ENCODE measurements at regions not wholly inside any gene's neighbourhood (a gene's known extent, or its start where the extent isn't known, plus 50 kb on each side); places are given as distances from the start of the nearest gene placed in this dataset.

DNA sequence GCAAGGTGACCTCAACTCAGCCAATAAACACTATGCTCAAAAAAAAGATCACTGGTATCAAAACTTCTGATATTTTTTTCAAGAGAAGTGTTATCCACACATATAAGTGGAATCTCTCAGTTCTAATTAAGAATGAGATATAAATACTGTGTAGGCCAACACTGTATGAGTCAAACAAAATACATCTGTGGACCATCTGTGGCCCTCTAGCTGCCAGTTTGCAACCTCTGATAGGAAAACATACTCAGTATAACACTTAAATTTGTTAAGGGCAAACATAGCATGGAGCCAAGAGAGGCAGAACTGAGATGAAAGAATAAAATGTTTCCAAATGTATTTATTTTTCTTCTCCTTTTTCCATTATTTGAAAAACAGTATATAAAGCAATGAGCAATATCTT, 377.3 kb downstream of the ARAP2 start:
- Histone ChIP-seq H3K36me3 (ENCODE audit: control insufficient read depth in 3 of 3, insufficient read depth in 2 of 3, low read depth in 1 of 3, low read length in 3 of 3) (no peaks in the 10 kb centered on the region), H3K9me3 (ENCODE audit: control insufficient read depth in 2 of 2, insufficient read depth in 1 of 2, low read depth in 1 of 2, low read length in 1 of 2) (no peaks in the 10 kb centered on the region), H3K27me3 (ENCODE audit: control insufficient read depth in 3 of 3, insufficient read depth in 3 of 3, low read length in 3 of 3) (no peaks in the 10 kb centered on the region), H3K27ac (ENCODE audit: low read depth in 1 of 3, low read length in 2 of 3) (no peak overlapping the region), H3K4me3 (ENCODE audit: low read depth in 1 of 3, low read length in 3 of 3) (no peak overlapping the region), H3K4me1 (ENCODE audit: control insufficient read depth in 3 of 3, insufficient read depth in 2 of 3, low read depth in 1 of 3, low read length in 2 of 3) (no peaks in the 10 kb centered on the region)
- no peak for DNase-seq
- no peak for FAIRE-seq

DNA sequence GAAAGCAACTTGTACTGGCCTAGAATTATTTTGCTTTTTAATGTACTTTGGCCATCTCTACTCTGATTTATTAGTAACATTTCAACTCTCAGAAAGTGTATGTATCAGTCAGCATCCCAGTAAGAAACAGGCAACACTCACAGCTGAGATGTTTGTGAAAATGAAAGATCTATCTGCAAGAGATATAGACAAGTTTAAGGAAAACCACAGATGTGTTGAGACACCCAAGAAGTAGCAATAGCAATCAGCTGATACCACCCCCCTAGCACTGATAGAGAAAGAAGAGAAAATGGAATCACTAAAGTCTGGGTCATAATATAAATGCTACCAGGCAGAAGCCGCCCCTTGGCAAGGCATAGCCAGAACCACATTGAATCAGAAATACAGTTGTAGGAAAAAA, 372.0 kb downstream of the ARAP2 start:
- H3K36me3 ChIP-seq (ENCODE audit: control insufficient read depth in 3 of 3, insufficient read depth in 2 of 3, low read depth in 1 of 3, low read length in 3 of 3), result no peaks in the 10 kb centered on the region
- H3K9me3 ChIP-seq (ENCODE audit: control insufficient read depth in 2 of 2, insufficient read depth in 1 of 2, low read depth in 1 of 2, low read length in 1 of 2), result no peaks in the 10 kb centered on the region
- no peak overlapping the region for H3K4me3 ChIP-seq (ENCODE audit: low read depth in 1 of 3, low read length in 3 of 3)
- no peak for DNase-seq
- no peaks in the 10 kb centered on the region for H3K27me3 ChIP-seq (ENCODE audit: control insufficient read depth in 3 of 3, insufficient read depth in 3 of 3, low read length in 3 of 3)
- no peak overlapping the region for H3K27ac ChIP-seq (ENCODE audit: low read depth in 1 of 3, low read length in 2 of 3)
- no peak for FAIRE-seq
- WGBS, 3 donors, result 87 to 93% (median 89%) methylated on average over 1 of the region's 1 CpG
- no peaks in the 10 kb centered on the region for H3K4me1 ChIP-seq (ENCODE audit: control insufficient read depth in 3 of 3, insufficient read depth in 2 of 3, low read depth in 1 of 3, low read length in 2 of 3)

- 68 to 74% (median 70%) methylated on average over 6 of the region's 6 CpGs for WGBS, 3 donors
- no peaks in the 10 kb centered on the region for H3K9me3 ChIP-seq (ENCODE audit: control insufficient read depth in 2 of 2, insufficient read depth in 1 of 2, low read depth in 1 of 2, low read length in 1 of 2)
- no peaks in the 10 kb centered on the region for H3K36me3 ChIP-seq (ENCODE audit: control insufficient read depth in 3 of 3, insufficient read depth in 2 of 3, low read depth in 1 of 3, low read length in 3 of 3)
- FAIRE-seq (no peak), DNase-seq (no peak)
- H3K4me1 ChIP-seq (ENCODE audit: control insufficient read depth in 3 of 3, insufficient read depth in 2 of 3, low read depth in 1 of 3, low read length in 2 of 3), result no peaks in the 10 kb centered on the region
- H3K4me3 ChIP-seq (ENCODE audit: low read depth in 1 of 3, low read length in 3 of 3), result no peak overlapping the region
- no peaks in the 10 kb centered on the region for H3K27me3 ChIP-seq (ENCODE audit: control insufficient read depth in 3 of 3, insufficient read depth in 3 of 3, low read length in 3 of 3)
- no peak overlapping the region for H3K27ac ChIP-seq (ENCODE audit: low read depth in 1 of 3, low read length in 2 of 3)
These were observed 364.8 kb downstream of the ARAP2 start for GRCh38 chr4:35879479-35879878.

DNA sequence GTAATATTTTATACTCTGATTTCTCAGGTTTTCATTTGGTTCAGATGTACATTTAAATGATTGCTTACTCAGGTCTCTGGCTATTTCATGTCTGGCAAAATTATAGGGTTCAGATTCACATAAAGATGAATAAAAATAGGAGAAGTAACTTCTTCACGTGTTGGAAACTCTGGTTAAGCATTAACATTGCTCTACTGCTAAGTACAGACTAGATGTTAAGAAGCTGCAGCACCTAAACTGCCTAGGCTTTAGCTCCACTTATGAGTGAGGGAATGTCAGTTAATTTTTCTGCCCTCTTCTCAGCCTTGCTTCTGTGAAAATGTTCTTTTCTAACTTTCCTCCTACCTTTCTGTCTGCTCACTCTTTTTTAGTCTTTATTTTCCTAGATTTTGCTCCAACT, 361.2 kb downstream of the ARAP2 start:
- FAIRE-seq (no peak), DNase-seq (no peak)
- no peaks in the 10 kb centered on the region for H3K9me3 ChIP-seq (ENCODE audit: control insufficient read depth in 2 of 2, insufficient read depth in 1 of 2, low read depth in 1 of 2, low read length in 1 of 2)
- H3K4me1 ChIP-seq (ENCODE audit: control insufficient read depth in 3 of 3, insufficient read depth in 2 of 3, low read depth in 1 of 3, low read length in 2 of 3), result no peaks in the 10 kb centered on the region
- no peaks in the 10 kb centered on the region for H3K27me3 ChIP-seq (ENCODE audit: control insufficient read depth in 3 of 3, insufficient read depth in 3 of 3, low read length in 3 of 3)
- H3K4me3 ChIP-seq (ENCODE audit: low read depth in 1 of 3, low read length in 3 of 3), result no peak overlapping the region
- no peaks in the 10 kb centered on the region for H3K36me3 ChIP-seq (ENCODE audit: control insufficient read depth in 3 of 3, insufficient read depth in 2 of 3, low read depth in 1 of 3, low read length in 3 of 3)
- 6 to 45% (median 16%) methylated on average over 1 of the region's 1 CpG for WGBS, 3 donors
- H3K27ac ChIP-seq (ENCODE audit: low read depth in 1 of 3, low read length in 2 of 3), result no peak overlapping the region

DNA sequence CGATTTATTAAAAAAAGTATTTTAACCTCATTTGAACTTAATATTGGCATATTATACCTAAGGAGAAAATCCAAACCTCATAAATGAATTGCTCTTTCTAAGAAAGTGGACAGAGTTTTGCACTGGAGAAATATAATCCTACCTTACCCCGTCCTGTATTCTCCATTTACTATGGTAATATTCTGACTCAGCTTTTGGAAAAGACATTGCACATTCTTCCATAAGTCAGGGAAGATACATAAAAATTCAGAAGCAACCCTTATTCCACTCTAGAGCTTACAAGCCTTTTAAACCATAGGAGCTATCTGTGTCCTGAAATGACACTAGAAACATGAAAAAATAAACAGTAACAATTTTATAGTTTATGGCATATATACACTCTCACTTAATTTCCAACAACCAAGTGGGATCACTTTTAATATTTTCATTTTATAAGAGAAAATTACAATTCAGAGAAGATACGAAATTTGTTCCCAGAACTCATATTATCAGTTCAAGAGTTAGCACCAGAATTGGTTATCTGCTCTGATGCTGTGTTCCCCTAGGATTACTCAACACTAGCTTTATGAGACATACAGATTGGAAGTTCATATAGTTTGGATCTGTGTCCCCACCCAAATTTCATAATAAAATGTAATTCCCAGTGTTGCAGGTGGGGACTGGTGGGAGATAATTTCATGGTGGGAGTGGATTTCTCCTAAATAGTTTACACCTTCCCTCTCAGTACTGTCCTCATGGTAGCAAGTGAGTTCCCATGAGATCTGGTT, 359.4 kb downstream of the ARAP2 start:
- Histone ChIP-seq H3K4me1 (ENCODE audit: control insufficient read depth in 3 of 3, insufficient read depth in 2 of 3, low read depth in 1 of 3, low read length in 2 of 3) (no peaks in the 10 kb centered on the region), H3K9me3 (ENCODE audit: control insufficient read depth in 2 of 2, insufficient read depth in 1 of 2, low read depth in 1 of 2, low read length in 1 of 2) (no peaks in the 10 kb centered on the region), H3K4me3 (ENCODE audit: low read depth in 1 of 3, low read length in 3 of 3) (no peak overlapping the region), H3K27me3 (ENCODE audit: control insufficient read depth in 3 of 3, insufficient read depth in 3 of 3, low read length in 3 of 3) (no peaks in the 10 kb centered on the region), H3K36me3 (ENCODE audit: control insufficient read depth in 3 of 3, insufficient read depth in 2 of 3, low read depth in 1 of 3, low read length in 3 of 3) (no peaks in the 10 kb centered on the region), H3K27ac (ENCODE audit: low read depth in 1 of 3, low read length in 2 of 3) (no peak overlapping the region)
- 63 to 80% (median 71%) methylated on average over 3 of the region's 3 CpGs for WGBS, 3 donors
- FAIRE-seq (no peak), DNase-seq (no peak)

DNA sequence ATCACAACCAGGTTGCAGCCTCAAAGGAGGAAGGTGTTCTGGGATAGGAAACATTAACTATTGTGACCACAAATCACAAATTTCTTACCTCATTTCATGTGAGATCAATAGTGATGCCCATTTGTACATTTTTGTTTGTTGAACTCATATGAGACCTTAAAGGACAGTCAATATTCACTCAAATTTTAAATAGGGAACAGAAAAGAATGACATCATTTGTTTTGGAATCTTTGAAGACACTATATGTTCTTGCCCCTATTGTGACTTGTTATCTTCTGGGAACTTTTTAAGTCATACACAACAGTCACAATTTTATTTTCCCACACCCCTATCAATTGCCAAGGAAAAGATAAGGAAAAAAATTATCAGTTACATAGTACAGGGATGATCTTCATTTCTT, 346.5 kb downstream of the ARAP2 start:
- Histone ChIP-seq H3K9me3 (ENCODE audit: control insufficient read depth in 2 of 2, insufficient read depth in 1 of 2, low read depth in 1 of 2, low read length in 1 of 2) (no peaks in the 10 kb centered on the region), H3K4me3 (ENCODE audit: low read depth in 1 of 3, low read length in 3 of 3) (no peak overlapping the region), H3K36me3 (ENCODE audit: control insufficient read depth in 3 of 3, insufficient read depth in 2 of 3, low read depth in 1 of 3, low read length in 3 of 3) (no peaks in the 10 kb centered on the region), H3K27me3 (ENCODE audit: control insufficient read depth in 3 of 3, insufficient read depth in 3 of 3, low read length in 3 of 3) (no peaks in the 10 kb centered on the region), H3K27ac (ENCODE audit: low read depth in 1 of 3, low read length in 2 of 3) (no peak overlapping the region), H3K4me1 (ENCODE audit: control insufficient read depth in 3 of 3, insufficient read depth in 2 of 3, low read depth in 1 of 3, low read length in 2 of 3) (no peaks in the 10 kb centered on the region)
- DNase-seq (no peak), FAIRE-seq (no peak)

DNA sequence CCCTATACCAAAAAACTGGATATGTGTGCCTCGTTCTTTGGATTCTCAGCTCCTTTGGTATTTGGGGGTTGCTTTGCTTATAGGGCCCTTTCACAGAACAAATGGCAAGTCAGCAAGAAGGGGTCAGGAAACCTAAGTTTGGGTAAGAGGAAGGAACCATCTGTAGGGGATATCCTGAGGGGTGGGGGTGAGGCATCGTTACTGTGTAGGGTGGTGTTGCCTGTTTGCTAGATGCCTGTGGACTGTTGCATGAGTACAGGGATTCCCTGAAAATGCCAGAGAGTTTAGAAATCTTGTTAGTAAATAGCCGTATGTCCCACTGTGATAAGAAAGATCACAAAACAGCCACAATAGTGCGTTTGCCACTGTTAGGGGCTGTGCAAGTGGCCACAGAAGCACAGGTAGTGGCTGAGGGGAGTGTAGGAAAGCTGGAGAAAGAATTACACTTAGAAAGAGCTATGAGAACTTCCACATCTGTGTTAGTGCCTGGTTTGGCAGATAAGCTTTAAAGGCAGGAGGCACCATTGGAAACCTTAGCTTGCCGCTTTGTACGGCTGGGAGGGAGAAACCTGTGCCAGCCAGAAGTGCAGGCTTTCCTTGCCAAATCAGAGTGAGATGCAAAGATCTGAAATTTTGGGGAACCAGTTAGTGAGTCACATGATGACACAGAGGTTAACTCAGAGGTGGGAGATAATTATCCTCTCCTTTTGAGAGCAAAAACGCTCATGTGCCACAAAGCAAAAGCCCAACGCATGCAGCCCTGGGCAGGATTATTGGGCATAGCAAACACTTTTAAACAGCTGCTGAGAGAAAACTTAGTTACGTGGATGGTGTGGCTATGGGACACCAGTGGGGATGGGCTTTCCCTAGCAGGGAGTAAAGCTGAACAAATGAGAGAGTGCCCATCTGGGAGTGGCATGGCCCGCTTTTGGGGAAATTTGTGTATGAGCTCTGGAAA, 343.7 kb downstream of the ARAP2 start:
- Histone ChIP-seq H3K36me3 (ENCODE audit: control insufficient read depth in 3 of 3, insufficient read depth in 2 of 3, low read depth in 1 of 3, low read length in 3 of 3) (no peaks in the 10 kb centered on the region), H3K4me1 (ENCODE audit: control insufficient read depth in 3 of 3, insufficient read depth in 2 of 3, low read depth in 1 of 3, low read length in 2 of 3) (no peaks in the 10 kb centered on the region), H3K27me3 (ENCODE audit: control insufficient read depth in 3 of 3, insufficient read depth in 3 of 3, low read length in 3 of 3) (no peaks in the 10 kb centered on the region), H3K4me3 (ENCODE audit: low read depth in 1 of 3, low read length in 3 of 3) (no peak overlapping the region), H3K9me3 (ENCODE audit: control insufficient read depth in 2 of 2, insufficient read depth in 1 of 2, low read depth in 1 of 2, low read length in 1 of 2) (no peaks in the 10 kb centered on the region), H3K27ac (ENCODE audit: low read depth in 1 of 3, low read length in 2 of 3) (no peak overlapping the region)
- WGBS, 3 donors, result 60 to 72% (median 63%) methylated on average over 10 of the region's 10 CpGs
- no peak for FAIRE-seq
- no peak for DNase-seq

GRCh38 chr4:35912174-35912573, 332.1 kb downstream of the ARAP2 start:
- no peaks in the 10 kb centered on the region for H3K9me3 ChIP-seq (ENCODE audit: control insufficient read depth in 2 of 2, insufficient read depth in 1 of 2, low read depth in 1 of 2, low read length in 1 of 2)
- H3K36me3 ChIP-seq (ENCODE audit: control insufficient read depth in 3 of 3, insufficient read depth in 2 of 3, low read depth in 1 of 3, low read length in 3 of 3), result no peaks in the 10 kb centered on the region
- no peak overlapping the region for H3K27ac ChIP-seq (ENCODE audit: low read depth in 1 of 3, low read length in 2 of 3)
- no peak overlapping the region for H3K4me3 ChIP-seq (ENCODE audit: low read depth in 1 of 3, low read length in 3 of 3)
- H3K4me1 ChIP-seq (ENCODE audit: control insufficient read depth in 3 of 3, insufficient read depth in 2 of 3, low read depth in 1 of 3, low read length in 2 of 3), result no peaks in the 10 kb centered on the region
- WGBS, 3 donors, result 48 to 56% (median 54%) methylated on average over 2 of the region's 2 CpGs
- H3K27me3 ChIP-seq (ENCODE audit: control insufficient read depth in 3 of 3, insufficient read depth in 3 of 3, low read length in 3 of 3), result no peaks in the 10 kb centered on the region
- no peak for DNase-seq
- no peak for FAIRE-seq

Data from small intestine (tissue), 7 donors.